Stomach (tissue), 8 donors: ENCODE measurements at regions not wholly inside any gene's neighbourhood (a gene's known extent, or its start where the extent isn't known, plus 50 kb on each side); places are given as distances from the start of the nearest gene placed in this dataset.
A peak's percentile ranks its signal among the peaks of the same experiment; 100 is the strongest.

Source experiments
- DNase-seq, 2 donors: peaks; one replicate each; pipeline versions ENCODE4 v3.0.0 to v3.0.0-alpha.2; 2013 to 2019
- H3K27ac ChIP-seq, 5 donors: fragments of 200-600 bp in 4 of 5; sonication (generic) in 4 of 5; one replicate each; pipeline ENCODE4 v1.5.1; 2013 to 2019; ENCODE audit warnings: mild to moderate bottlenecking in 1 of 5, moderate library complexity in 1 of 5
- H3K27me3 ChIP-seq, 3 donors: fragments of 200-600 bp; sonication (generic); one replicate each; pipeline ENCODE4 v1.5.1; 2017 to 2019; ENCODE audit warnings: mixed run types in 1 of 3
- H3K36me3 ChIP-seq, 4 donors: fragments of 200-600 bp; sonication (generic); 1 replicate in 3 of 4; 2 replicates in 1 of 4; pipeline ENCODE4 v1.5.1; 2016 to 2019
- H3K4me1 ChIP-seq, 4 donors: fragments of 200-600 bp; sonication (generic); one replicate each; pipeline ENCODE4 v1.5.1; 2016 to 2019
- H3K4me3 ChIP-seq, 4 donors: fragments of 200-600 bp; sonication (generic) in 3 of 4; one replicate each; pipeline ENCODE4 v1.5.1; 2016 to 2019; ENCODE audit warnings: mild to moderate bottlenecking in 1 of 4
- H3K9me3 ChIP-seq, 4 donors: fragments of 200-600 bp; sonication (generic); one replicate each; pipeline ENCODE4 v1.5.1; 2016 to 2019
- CTCF ChIP-seq, 7 experiments: fragments of 450-650 bp in 4 of 7; fragments of 200-600 bp in 3 of 7; sonication (generic) in 3 of 7; IDR thresholded peaks; one replicate each; pipeline ENCODE4 v1.5.1; 2016 to 2019; ENCODE audit warnings: antibody characterized with exemption in 7 of 7, control low read depth in 2 of 7, mild to moderate bottlenecking in 1 of 7
- EP300 ChIP-seq: sonication (generic); formaldehyde crosslinking; IDR thresholded peaks from one replicate; pipeline ENCODE4 v1.6.1; 2017; ENCODE audit warnings: antibody characterized with exemption
- POLR2A ChIP-seq, 4 donors: fragments of 450-650 bp; IDR thresholded peaks; one replicate each; pipeline ENCODE4 v1.6.1; 2016; ENCODE audit warnings: antibody characterized with exemption in 4 of 4, control low read depth in 2 of 4, mild to moderate bottlenecking in 1 of 4, moderate library complexity in 1 of 4
- POLR2AphosphoS5 ChIP-seq, 3 donors: sonication (generic); formaldehyde crosslinking; IDR thresholded peaks; one replicate each; pipeline ENCODE4 v1.6.1; 2016; ENCODE audit warnings: antibody characterized with exemption in 3 of 3
- WGBS, 5 donors: extraction: QIAGEN DNeasy Blood & Tissue Kit in 3 of 5; methylation state at CpG; one replicate each; pipeline versions ENCODE4 v1.1.5 to v1.1.7; 2013 to 2018; 5-methylcytosine and 5-hydroxymethylcytosine counted together
- intact Hi-C: fragments of 100-400 bp; cut with DNase I; formaldehyde crosslinking; loops from one replicate; pipeline ENCODE4 v1.15.1; 2023; ENCODE audit warnings: low total_unique reads
- donor health status: healthy with polysubstance abuse.
- donor health status: Bipolar disorder and iron deficiency.
- donor health status: healthy.

GRCh38 chr5:135105105-135105484 lies 71.1 kb upstream of the PITX1 start:
- intact Hi-C loops: no loop called here
- 87 to 98% (median 92%) methylated on average over 3 of the region's 3 CpGs for WGBS, 5 donors
- no peaks in the 10 kb centered on the region for H3K36me3 ChIP-seq
- no peak overlapping the region for H3K27ac ChIP-seq
- no peak for DNase-seq
- H3K4me3 ChIP-seq: no peak overlapping the region
- H3K9me3 ChIP-seq: no peaks in the 10 kb centered on the region
- TF ChIP-seq POLR2AphosphoS5 (IDR thresholded peaks at IDR 0.05) (no peak), EP300 (no peak), CTCF (IDR thresholded peaks at IDR 0.05) (no peak), POLR2A (IDR thresholded peaks at IDR 0.05) (no peak)
- H3K4me1 ChIP-seq: peaks cover 0 to 7% (median 0%) of the 10 kb centered on the region in 4 donors
- no peaks in the 10 kb centered on the region for H3K27me3 ChIP-seq

GRCh38 chr5:135103575-135103853 lies 69.5 kb upstream of the PITX1 start:
- peak in 1 of 2 donors; percentile 52 for DNase-seq
- H3K4me3 ChIP-seq: no peak overlapping the region
- H3K27me3 ChIP-seq: no peaks in the 10 kb centered on the region
- WGBS, 5 donors: 81 to 87% (median 83%) methylated on average over 7 of the region's 7 CpGs
- intact Hi-C loops: no loop called here
- H3K9me3 ChIP-seq: no peaks in the 10 kb centered on the region
- TF ChIP-seq EP300 (no peak), POLR2A (IDR thresholded peaks at IDR 0.05) (no peak), POLR2AphosphoS5 (IDR thresholded peaks at IDR 0.05) (no peak), CTCF (IDR thresholded peaks at IDR 0.05) (no peak)
- no peak overlapping the region for H3K27ac ChIP-seq
- no peaks in the 10 kb centered on the region for H3K36me3 ChIP-seq
- H3K4me1 ChIP-seq: peaks cover 0 to 7% (median 0%) of the 10 kb centered on the region in 4 donors

GRCh38 chr5:135102716-135103574 lies 68.9 kb upstream of the PITX1 start:
- no peaks in the 10 kb centered on the region for H3K36me3 ChIP-seq
- no peak for TF ChIP-seq EP300

GRCh38 chr5:135100431-135100830 lies 66.4 kb upstream of the PITX1 start:
- H3K4me1 ChIP-seq: no peaks in the 10 kb centered on the region
- DNase-seq: no peak
- H3K27ac ChIP-seq: no peak overlapping the region
- no peak overlapping the region for H3K4me3 ChIP-seq
- H3K27me3 ChIP-seq: peaks cover 0 to 9% (median 0%) of the 10 kb centered on the region in 3 donors
- no peaks in the 10 kb centered on the region for H3K36me3 ChIP-seq
- TF ChIP-seq POLR2AphosphoS5 (IDR thresholded peaks at IDR 0.05): no peak
- no peak for TF ChIP-seq CTCF (IDR thresholded peaks at IDR 0.05)
- no peak for TF ChIP-seq POLR2A (IDR thresholded peaks at IDR 0.05)
- TF ChIP-seq EP300: no peak
- H3K9me3 ChIP-seq: no peaks in the 10 kb centered on the region
- WGBS, 5 donors: 80 to 93% (median 89%) methylated on average over 6 of the region's 6 CpGs
- intact Hi-C loops: no loop called here

More at GRCh38 chr5:135102716-135103574, 68.9 kb upstream of the PITX1 start:
- Histone ChIP-seq H3K4me1 (peaks cover 0 to 7% (median 0%) of the 10 kb centered on the region in 4 donors), H3K9me3 (no peaks in the 10 kb centered on the region), H3K27me3 (no peaks in the 10 kb centered on the region), H3K4me3 (no peak overlapping the region), H3K27ac (no peak overlapping the region)
- no peak for DNase-seq
- intact Hi-C loops: no loop called here
- WGBS, 5 donors: 68 to 80% (median 77%) methylated on average over 6 to 7 of the region's 7 CpGs

GRCh38 chr5:135100011-135100410 lies 66.0 kb upstream of the PITX1 start:
- Histone ChIP-seq H3K4me1 (peaks cover 0 to 2% (median 0%) of the 10 kb centered on the region in 4 donors), H3K27me3 (peaks cover 0 to 9% (median 0%) of the 10 kb centered on the region in 3 donors), H3K9me3 (no peaks in the 10 kb centered on the region), H3K36me3 (no peaks in the 10 kb centered on the region), H3K4me3 (no peak overlapping the region), H3K27ac (no peak overlapping the region)
- 62 to 82% (median 75%) methylated on average over 3 of the region's 3 CpGs for WGBS, 5 donors
- TF ChIP-seq EP300: no peak
- no peak for TF ChIP-seq POLR2A (IDR thresholded peaks at IDR 0.05)
- TF ChIP-seq POLR2AphosphoS5 (IDR thresholded peaks at IDR 0.05): no peak
- no peak for TF ChIP-seq CTCF (IDR thresholded peaks at IDR 0.05)
- no peak for DNase-seq
- intact Hi-C loops: no loop called here
